ENCODE measurements at regions not wholly inside any gene's neighbourhood (a gene's known extent, or its start where the extent isn't known, plus 50 kb on each side); places are given as distances from the start of the nearest gene placed in this dataset.

DNA sequence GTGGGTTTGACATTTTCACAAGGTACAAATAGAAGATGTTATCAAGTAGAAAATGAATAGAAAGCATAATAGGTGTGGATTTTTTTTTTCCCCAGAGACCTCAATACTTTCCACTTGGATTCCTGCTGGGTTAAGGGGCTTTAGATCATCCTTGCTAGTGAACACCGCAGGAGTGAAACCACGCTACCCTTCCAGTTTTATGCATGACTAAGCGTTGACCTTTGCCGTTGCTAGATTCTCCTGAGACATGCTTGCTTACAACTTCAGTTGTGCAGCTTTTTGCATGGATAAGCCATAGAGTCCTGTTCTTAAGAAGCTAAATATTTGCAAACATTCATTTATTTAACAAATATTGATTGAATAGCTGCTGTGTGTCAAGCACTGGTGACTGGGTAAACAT lies 299.7 kb upstream of the LMCD1 start:
- Histone ChIP-seq H3K36me3 (ENCODE audit: control insufficient read depth in 2 of 3, insufficient read depth in 3 of 3, low read length in 3 of 3) (no peaks in the 10 kb centered on the region), H3K4me3 (ENCODE audit: low read length in 3 of 3) (no peak overlapping the region), H3K9ac (ENCODE audit: low read length in 3 of 3) (no peak overlapping the region), H3K4me1 (ENCODE audit: control insufficient read depth in 2 of 3, insufficient read depth in 2 of 3, low read depth in 1 of 3, low read length in 3 of 3) (no peaks in the 10 kb centered on the region), H3K27ac (ENCODE audit: low read depth in 2 of 2, low read length in 2 of 2) (no peak overlapping the region), H3K9me3 (ENCODE audit: control insufficient read depth in 2 of 3, insufficient read depth in 1 of 3, low read length in 3 of 3) (no peaks in the 10 kb centered on the region), H3K27me3 (ENCODE audit: control insufficient read depth, insufficient read depth, low read length) (no peaks in the 10 kb centered on the region)
- DNase-seq (peak in 3 of 5 donors; percentile 17 to 65 (median 60)), FAIRE-seq (no peak)
- no peak for TF ChIP-seq CTCF (IDR thresholded peaks at IDR 0.05; ENCODE audit: borderline replicate concordance, extremely low read depth, insufficient read depth)
- intact Hi-C loops (cut with DNase I): no loop called here

GRCh38 chr3:8204331-8204730 lies 297.3 kb upstream of the LMCD1 start:
- FAIRE-seq: no peak
- Histone ChIP-seq H3K9me3 (ENCODE audit: control insufficient read depth in 2 of 3, insufficient read depth in 1 of 3, low read length in 3 of 3) (no peaks in the 10 kb centered on the region), H3K9ac (ENCODE audit: low read length in 3 of 3) (no peak overlapping the region), H3K36me3 (ENCODE audit: control insufficient read depth in 2 of 3, insufficient read depth in 3 of 3, low read length in 3 of 3) (no peaks in the 10 kb centered on the region), H3K4me3 (ENCODE audit: low read length in 3 of 3) (no peak overlapping the region), H3K27me3 (ENCODE audit: control insufficient read depth, insufficient read depth, low read length) (no peaks in the 10 kb centered on the region), H3K27ac (ENCODE audit: low read depth in 2 of 2, low read length in 2 of 2) (no peak overlapping the region), H3K4me1 (ENCODE audit: control insufficient read depth in 2 of 3, insufficient read depth in 2 of 3, low read depth in 1 of 3, low read length in 3 of 3) (no peaks in the 10 kb centered on the region)
- no peak for TF ChIP-seq CTCF (IDR thresholded peaks at IDR 0.05; ENCODE audit: borderline replicate concordance, extremely low read depth, insufficient read depth)
- intact Hi-C loops (cut with DNase I): no loop called here
- no peak for DNase-seq

- Histone ChIP-seq H3K4me3 (ENCODE audit: low read length in 3 of 3) (no peak overlapping the region), H3K27ac (ENCODE audit: low read depth in 2 of 2, low read length in 2 of 2) (no peak overlapping the region), H3K27me3 (ENCODE audit: control insufficient read depth, insufficient read depth, low read length) (no peaks in the 10 kb centered on the region), H3K4me1 (ENCODE audit: control insufficient read depth in 2 of 3, insufficient read depth in 2 of 3, low read depth in 1 of 3, low read length in 3 of 3) (no peaks in the 10 kb centered on the region), H3K9ac (ENCODE audit: low read length in 3 of 3) (no peak overlapping the region), H3K36me3 (ENCODE audit: control insufficient read depth in 2 of 3, insufficient read depth in 3 of 3, low read length in 3 of 3) (no peaks in the 10 kb centered on the region), H3K9me3 (ENCODE audit: control insufficient read depth in 2 of 3, insufficient read depth in 1 of 3, low read length in 3 of 3) (no peaks in the 10 kb centered on the region)
- FAIRE-seq: no peak
- TF ChIP-seq CTCF (IDR thresholded peaks at IDR 0.05; ENCODE audit: borderline replicate concordance, extremely low read depth, insufficient read depth): no peak
- intact Hi-C loops (cut with DNase I): no loop called here
- DNase-seq: no peak
These were observed 296.6 kb upstream of the LMCD1 start for GRCh38 chr3:8204853-8205650.

Data from kidney (tissue), 13 donors.